Erythroblast (primary cell): ENCODE measurements at regions not wholly inside any gene's neighbourhood (a gene's known extent, or its start where the extent isn't known, plus 50 kb on each side); places are given as distances from the start of the nearest gene placed in this dataset.

Experiments used
- GATA1 ChIP-seq: IDR thresholded peaks from 2 replicates; pipeline ENCODE4 v1.6.1; 2011; ENCODE audit warnings: low read depth, mild to moderate bottlenecking, control low read depth, low read length, moderate library complexity
- POLR2A ChIP-seq: IDR thresholded peaks from 2 replicates; pipeline ENCODE4 v1.6.1; 2011; ENCODE audit warnings: mild to moderate bottlenecking, low read length

DNA sequence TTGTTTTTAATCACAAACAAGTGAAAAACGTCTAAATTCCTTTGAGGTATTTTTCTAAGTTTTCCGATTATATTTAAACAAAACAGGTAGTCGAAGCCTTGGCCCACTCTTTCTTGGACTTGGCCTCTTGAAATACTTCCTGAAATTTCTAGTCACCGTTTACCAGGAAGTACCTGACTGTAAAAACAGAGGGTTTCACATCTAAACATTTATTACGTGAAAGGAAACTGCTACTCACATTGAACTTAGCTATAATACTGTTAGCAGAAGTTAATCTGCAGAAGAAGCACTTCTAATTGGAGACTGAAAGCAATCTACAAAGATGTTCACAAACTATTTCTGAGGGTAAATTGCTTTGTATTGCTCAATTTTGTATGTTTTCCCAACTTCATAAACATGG, 526.0 kb upstream of the ADGRL4 start:
- TF ChIP-seq POLR2A (no peak), GATA1 (no peak)
